ENCODE measurements at regions not wholly inside any gene's neighbourhood (a gene's known extent, or its start where the extent isn't known, plus 50 kb on each side); places are given as distances from the start of the nearest gene placed in this dataset.

GRCh38 chr4:26806331-26806730, 54.3 kb upstream of the STIM2 start:
- ATAC-seq = no peak

DNA sequence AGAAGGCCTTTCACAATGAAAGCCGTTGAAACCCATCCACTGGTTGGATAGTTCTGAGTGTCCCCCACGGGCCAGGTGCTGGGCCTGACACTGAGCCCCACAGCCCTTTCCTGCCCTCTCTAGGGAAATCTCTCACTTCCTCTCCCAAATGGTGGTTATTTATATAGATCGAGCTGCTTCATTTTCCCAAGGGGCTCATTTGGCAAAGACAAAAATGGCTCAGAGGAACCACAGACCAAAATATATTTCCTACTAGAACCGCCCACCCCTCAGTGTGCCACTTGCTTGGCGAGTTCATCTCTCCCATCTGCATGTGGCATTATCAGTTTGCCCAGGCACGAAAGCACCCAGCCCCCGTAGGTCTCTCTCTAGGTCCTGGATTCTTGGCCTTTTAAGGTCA, 53.3 kb upstream of the STIM2 start:
- Histone ChIP-seq H3K4me3 (no peak overlapping the region), H3K4me1 (peaks cover 0 to 14% (median 4%) of the 10 kb centered on the region in 12 donors), H3K27me3 (no peaks in the 10 kb centered on the region), H3K36me3 (no peaks in the 10 kb centered on the region), H3K9me3 (no peaks in the 10 kb centered on the region), H3K27ac (no peak overlapping the region)
- ATAC-seq (no peak), DNase-seq (no peak)
- intact Hi-C loops (cut with DNase I) = no loop called here
- WGBS, 4 donors = 56 to 68% (median 66%) methylated on average over 7 of the region's 7 CpGs
- TF ChIP-seq POLR2A (IDR thresholded peaks at IDR 0.05) = no peak
- TF ChIP-seq CTCF (IDR thresholded peaks at IDR 0.05) = no peak

More at GRCh38 chr4:26806331-26806730, 54.3 kb upstream of the STIM2 start:
- no peak overlapping the region for H3K4me3 ChIP-seq
- TF ChIP-seq CTCF (IDR thresholded peaks at IDR 0.05) (no peak), POLR2A (IDR thresholded peaks at IDR 0.05) (no peak)
- peaks cover 0 to 5% (median 1%) of the 10 kb centered on the region in 12 donors for H3K4me1 ChIP-seq
- intact Hi-C loops (cut with DNase I) = no loop called here
- H3K27ac ChIP-seq = no peak overlapping the region
- DNase-seq = no peak
- H3K9me3 ChIP-seq = no peaks in the 10 kb centered on the region
- no peaks in the 10 kb centered on the region for H3K36me3 ChIP-seq
- H3K27me3 ChIP-seq = no peaks in the 10 kb centered on the region

- DNase-seq (no peak), ATAC-seq (peak in 2 of 4 donors; percentile 24 to 35)
- H3K4me1 ChIP-seq = peaks cover 0 to 39% (median 14%) of the 10 kb centered on the region in 12 donors
- H3K4me3 ChIP-seq = no peak overlapping the region
- TF ChIP-seq CTCF (IDR thresholded peaks at IDR 0.05) (no peak), POLR2A (IDR thresholded peaks at IDR 0.05) (no peak)
- WGBS, 4 donors = 67 to 76% (median 73%) methylated on average over 4 of the region's 4 CpGs
- no peak overlapping the region for H3K27ac ChIP-seq
- H3K9me3 ChIP-seq = no peaks in the 10 kb centered on the region
- H3K27me3 ChIP-seq = no peaks in the 10 kb centered on the region
- H3K36me3 ChIP-seq = no peaks in the 10 kb centered on the region
- intact Hi-C loops (cut with DNase I) = loop anchor here in 3 of 10 donors (5.0 kb wide), 2 partner anchors 47 to 52 kb away; partner anchors contain the start of gene STIM2 (in 1 of the 3)
Observed at GRCh38 chr4:26809811-26810210, 50.8 kb upstream of the STIM2 start.

All from heart left ventricle (tissue), 16 donors.